A172 (cell line): ENCODE measurements at regions not wholly inside any gene's neighbourhood (a gene's known extent, or its start where the extent isn't known, plus 50 kb on each side); places are given as distances from the start of the nearest gene placed in this dataset.
"Not testable (repeated sequence)": the region's sequence is repeated elsewhere in the genome, so short reads cannot be mapped to it uniquely, and the experiment has no call there.

Experiments
- DNase-seq: peaks from one replicate; pipeline ENCODE4 v3.0.0-alpha.2; 2015; ENCODE audit warnings: low spot score

DNA sequence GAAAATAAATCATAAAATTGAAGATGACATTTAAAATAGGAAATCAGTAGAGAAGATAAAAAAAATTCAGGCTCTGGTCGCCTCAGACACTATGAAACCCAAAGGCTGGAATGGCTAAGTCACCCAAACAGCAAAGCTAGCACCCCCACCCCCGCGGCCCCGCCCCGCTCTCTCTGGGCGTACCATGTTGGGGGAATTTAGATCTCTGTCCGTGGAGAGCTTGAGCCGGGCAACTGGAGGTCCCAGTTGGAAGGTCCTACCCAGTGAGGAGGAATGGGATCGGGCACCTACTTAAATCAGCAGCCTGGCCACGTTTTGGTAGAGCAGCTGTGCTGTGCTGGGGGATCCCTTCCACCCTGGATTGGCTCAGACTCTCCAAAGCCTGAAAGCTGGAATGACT is 150.6 kb upstream of the ANKRD55 start:
- DNase-seq: no peak

- DNase-seq: no peak
Observed at GRCh38 chr5:56382896-56383295, 149.8 kb upstream of the ANKRD55 start.

DNA sequence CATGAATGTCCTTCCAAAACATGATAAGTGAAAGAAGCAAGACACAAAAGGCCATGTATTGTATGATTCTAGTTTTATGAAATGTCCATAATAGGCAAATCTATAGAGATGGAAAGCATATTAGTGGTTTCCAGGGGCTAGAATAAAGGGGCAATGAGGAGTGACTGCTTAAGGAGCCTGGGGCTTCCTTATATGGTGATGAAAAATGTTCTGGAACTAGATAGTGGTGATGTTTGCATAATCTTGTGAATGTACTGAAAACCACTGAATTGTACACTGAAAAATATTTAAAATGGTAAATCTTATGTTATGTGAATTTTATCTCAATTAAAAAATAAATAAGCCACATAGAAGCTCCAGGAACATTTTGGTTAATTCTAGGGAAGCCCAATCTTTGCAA is 144.4 kb upstream of the ANKRD55 start:
- no peak for DNase-seq

- DNase-seq: no peak
Observed at GRCh38 chr5:56376128-56376527, 143.0 kb upstream of the ANKRD55 start.

DNA sequence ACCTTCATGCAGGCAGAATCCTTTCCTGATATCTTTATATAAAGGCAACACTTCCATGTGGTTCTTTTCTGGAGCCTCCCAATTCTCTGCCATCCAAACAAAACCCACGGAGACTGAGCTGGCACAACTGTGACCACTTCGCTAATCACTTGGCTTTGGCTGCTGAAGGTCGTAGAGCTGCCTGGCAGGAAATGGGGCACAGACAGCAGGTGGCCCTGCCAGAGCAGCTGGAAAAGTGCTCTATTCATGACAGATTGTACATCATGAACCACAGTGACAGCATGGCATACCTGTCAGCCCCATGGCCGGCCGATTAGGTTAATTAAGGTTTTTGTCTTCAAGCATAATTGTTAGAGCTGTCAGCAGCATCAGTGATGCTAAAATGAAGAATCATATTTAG is 141.9 kb upstream of the ANKRD55 start:
- no peak for DNase-seq

DNA sequence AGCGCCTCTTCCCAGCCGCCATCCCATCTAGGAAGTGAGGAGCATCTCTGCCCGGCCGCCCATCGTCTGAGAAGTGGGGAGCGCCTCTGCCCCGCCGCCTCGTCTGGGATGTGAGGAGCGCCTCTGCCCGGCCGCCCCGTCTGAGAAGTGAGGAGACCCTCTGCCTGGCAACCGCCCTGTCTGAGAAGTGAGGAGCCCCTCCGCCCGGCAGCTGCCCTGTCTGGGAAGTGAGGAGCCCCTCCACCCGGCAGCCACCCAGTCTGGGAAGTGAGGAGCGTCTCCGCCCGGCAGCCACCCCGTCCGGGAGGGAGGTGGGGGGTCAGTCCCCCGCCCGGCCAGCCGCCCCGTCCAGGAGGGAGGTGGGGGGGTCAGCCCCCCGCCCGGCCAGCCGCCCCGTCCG is 139.4 kb upstream of the ANKRD55 start:
- DNase-seq: not testable (repeated sequence)

DNA sequence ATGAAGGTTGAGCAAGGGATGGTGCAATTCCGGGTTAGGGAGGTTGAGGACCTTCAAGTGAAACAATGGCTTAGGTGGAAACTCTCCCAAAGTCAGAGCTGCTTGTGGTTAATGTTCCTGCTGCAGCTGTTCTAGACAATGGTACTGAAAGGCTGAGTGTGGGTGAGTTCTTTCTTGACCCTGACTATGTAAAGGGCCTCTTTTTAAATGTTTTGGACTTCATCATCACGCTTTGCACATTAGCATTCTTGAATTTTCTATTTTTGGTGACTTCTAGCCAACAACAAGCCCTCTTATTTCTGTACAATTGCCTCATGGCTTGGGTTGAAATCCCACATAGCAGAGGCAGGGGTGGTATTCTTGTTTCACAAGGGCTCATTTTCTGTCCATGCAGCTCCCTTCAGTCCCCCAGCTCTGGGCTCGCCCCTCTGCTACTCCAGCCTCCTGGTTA is 136.3 kb upstream of the ANKRD55 start:
- DNase-seq: no peak

- no peak for DNase-seq
Observed at GRCh38 chr5:56367748-56368147, 134.6 kb upstream of the ANKRD55 start.

DNA sequence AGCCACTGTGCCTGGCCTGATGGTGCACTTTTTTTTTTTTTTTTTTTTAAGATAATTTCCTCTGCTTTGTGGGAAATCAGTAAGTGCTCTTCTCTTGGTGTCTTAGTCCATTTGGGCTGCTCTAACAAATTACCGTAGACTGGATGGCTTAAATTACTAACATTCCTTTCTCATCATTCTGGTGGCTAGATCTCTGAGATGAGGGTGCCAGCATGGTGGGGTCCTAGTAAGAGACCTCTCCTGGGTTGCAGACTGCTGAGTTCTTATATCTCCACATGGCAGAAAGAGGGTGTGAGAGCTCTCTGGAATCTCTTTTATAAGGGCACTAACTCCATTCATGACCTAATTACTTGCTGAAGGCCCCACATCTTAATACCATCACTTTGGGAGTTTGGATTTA is 133.9 kb upstream of the ANKRD55 start:
- DNase-seq: no peak

DNA sequence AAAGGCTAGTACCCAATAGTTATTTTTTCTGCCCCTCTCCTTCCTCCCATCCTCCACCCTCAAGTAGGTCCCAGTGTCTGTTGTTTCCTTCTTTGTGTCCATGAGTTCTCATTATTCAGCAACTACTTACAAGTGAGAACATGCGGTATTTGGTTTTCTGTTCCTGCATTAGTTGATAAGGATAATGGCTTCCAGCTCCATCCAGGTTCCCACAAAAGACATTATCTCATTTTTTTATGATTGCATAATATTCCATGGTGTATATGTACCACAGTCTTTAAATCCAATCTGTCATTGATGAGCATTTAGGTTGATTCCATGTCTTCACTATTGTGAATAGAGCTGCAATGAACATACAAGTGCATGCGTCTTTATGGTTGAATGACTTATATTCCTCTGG is 128.3 kb upstream of the ANKRD55 start:
- DNase-seq: no peak

DNA sequence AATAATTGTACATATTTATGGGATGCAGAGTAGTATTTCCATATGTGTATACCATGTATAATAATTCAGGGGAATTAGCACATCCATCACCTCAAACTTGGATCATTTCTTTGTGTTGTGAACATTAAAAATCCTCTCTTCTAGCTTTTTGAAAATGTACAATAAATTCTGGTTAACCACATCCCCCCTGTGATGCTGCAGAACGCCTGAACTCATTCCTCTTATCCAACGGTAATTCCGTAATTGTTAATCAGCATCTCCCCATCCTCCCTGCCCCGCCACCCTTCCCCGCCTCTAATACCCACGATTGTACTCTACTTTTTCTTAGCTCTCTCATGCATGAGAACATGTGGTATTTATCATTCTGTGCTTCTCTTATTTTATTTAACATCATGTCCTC is 127.7 kb upstream of the ANKRD55 start:
- no peak for DNase-seq

GRCh38 chr5:56359809-56360685 is 126.9 kb upstream of the ANKRD55 start:
- no peak for DNase-seq

- DNase-seq: peak; percentile 49
Observed at GRCh38 chr5:56358703-56359681, 125.9 kb upstream of the ANKRD55 start.

DNA sequence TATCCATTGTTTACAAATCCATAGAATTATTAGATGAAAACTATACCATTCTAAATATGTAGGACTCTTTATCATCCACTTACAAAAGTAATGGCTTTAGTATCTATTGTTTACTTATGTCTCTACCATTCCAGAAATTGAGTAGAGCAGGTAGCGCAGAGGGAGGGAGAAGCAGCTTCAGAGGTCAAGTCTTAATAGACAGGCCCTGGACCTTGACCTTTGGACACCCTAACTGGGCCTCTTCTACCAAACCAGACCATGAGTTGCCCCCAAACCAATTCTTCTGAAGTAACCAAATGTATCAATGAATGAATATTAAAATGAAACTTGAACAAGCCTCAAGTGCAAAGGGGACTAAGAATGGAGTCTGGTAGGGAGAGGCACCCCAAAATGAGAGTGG is 124.9 kb upstream of the ANKRD55 start:
- no peak for DNase-seq

GRCh38 chr5:56357426-56357825 is 124.3 kb upstream of the ANKRD55 start:
- DNase-seq: no peak

DNA sequence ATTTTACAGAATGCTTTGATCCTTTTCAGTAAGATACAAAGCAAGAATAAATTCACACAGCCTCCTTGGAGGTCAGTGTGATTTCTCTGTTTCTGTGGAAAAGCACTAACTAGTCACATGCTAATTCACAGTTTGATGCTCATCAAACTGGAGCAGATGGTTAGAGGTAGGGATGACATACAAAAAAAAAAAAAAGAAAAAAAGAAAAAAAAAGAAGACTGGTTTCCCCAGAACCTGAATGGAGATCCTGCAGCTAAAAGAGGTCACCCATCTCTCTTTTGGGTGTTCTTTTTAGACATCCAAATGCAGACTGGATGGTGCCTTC is 123.7 kb upstream of the ANKRD55 start:
- DNase-seq: no peak

GRCh38 chr5:56356121-56356835 is 123.1 kb upstream of the ANKRD55 start:
- no peak for DNase-seq

DNA sequence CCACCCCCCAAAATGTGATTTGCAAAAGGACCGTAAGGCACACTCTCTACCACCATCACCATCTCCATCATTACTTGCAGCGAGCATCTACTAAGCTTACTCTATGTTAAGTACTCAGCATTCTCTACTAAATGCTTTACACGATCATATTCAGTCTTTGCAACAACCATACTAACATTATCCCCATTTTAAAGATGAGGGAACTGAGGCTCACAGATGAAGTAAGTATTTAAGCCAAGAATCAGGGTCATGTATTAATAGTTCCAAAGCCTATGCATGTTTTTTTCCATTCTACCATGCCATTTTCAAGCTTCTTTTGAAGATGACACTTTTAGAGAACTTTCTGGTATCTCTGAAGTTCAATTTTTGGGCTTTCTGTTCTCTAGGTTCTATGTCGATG is 121.7 kb upstream of the ANKRD55 start:
- no peak for DNase-seq

GRCh38 chr5:56352808-56353590 is 119.9 kb upstream of the ANKRD55 start:
- no peak for DNase-seq

DNA sequence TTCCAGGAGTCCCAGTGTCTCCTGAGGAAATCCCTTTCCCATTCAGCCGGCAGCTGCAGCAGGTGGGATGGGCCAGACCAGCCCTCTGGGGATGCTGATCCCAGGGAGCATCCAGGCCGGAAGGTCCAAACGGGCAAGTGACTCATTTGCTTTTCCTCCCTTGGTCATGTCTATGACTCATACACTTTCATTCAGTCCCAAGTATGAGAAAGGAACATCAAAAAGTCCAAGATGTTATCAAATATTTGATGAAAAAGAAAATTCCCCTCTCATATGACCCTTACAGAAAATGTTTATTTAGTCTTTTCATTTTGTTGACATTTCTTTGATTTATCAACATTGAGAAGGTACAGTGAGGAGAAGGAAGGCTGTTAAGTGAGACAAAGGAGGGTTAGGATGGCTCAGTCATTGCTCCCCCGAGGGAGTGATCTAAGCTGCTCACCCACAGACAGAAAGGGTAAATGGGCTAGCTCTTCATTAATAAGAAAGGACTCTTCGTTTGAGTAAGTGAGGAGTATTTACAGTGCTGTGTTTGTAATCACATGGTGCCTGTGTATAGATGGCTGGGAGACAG is 117.6 kb upstream of the ANKRD55 start:
- DNase-seq: peak; percentile 100

DNA sequence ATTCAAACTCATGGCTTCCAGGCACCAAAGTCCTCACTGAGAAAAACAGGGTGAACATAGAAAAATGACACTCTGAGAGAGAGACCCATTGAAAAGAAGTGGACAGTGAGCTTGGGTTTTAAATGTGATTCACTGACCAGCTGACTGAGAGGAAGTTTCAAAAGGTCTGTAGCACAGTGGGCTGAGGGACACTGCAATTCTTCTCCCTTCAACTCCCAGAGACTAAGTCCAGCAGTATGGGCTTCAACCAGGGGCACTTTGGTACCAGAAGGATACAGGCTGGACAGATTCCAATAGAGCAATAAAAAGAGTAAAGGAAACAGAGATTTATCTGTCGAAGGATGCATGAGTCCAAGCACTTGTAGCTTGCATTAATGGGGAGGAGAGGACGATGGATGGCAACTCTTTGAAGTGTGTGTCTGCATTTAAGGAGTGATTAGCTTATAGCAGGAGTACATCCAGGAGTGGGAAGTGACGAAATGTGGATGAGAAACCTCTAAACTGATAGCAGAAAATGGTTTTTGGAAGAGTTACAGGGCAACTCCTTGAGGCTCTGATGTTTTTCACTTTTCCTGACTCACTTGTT is 117.0 kb upstream of the ANKRD55 start:
- no peak for DNase-seq
